Caco-2 (cell line): ENCODE measurements at regions not wholly inside any gene's neighbourhood (a gene's known extent, or its start where the extent isn't known, plus 50 kb on each side); places are given as distances from the start of the nearest gene placed in this dataset.

ENCODE experiments used
- BruUV-seq: library from RNA; stranded (reverse); fragments of 400-500 nt; replicated peaks from 2 replicates; lab custom pipeline; 2021; lab: Mats Ljungman, UMichigan
- CTCF ChIA-PET: fragments of 300-600 bp; sonication (Branson Sonifier 250); formaldehyde crosslinking; loops from one replicate; lab custom pipeline; 2022; ENCODE audit warnings: antibody characterized with exemption; lab: Charles Lee
- POLR2A ChIA-PET: fragments of 300-600 bp; sonication (Branson Sonifier 250); formaldehyde crosslinking; loops from one replicate; lab custom pipeline; 2022; ENCODE audit warnings: antibody characterized with exemption; lab: Charles Lee
- DNase-seq, 2 experiments: peaks; one replicate each; pipeline versions ENCODE4 v3.0.0 to v3.0.0-alpha.2; 2020 to 2022
- H3K27me3 ChIP-seq: replicated peaks from 2 replicates; pipeline ENCODE4 v1.6.0; 2011; ENCODE audit warnings: low read length; ENCODE audit not compliant: control insufficient read depth, insufficient read depth
- H3K36me3 ChIP-seq: 2 replicates; pipeline ENCODE4 v1.5.1; 2011; ENCODE audit warnings: low read length; ENCODE audit not compliant: control insufficient read depth, insufficient read depth
- H3K4me1 ChIP-seq: fragments of 250-450 bp; sonication (Bioruptor Pico); 2 replicates; pipeline ENCODE4 v1.5.1; 2020; ENCODE audit warnings: mild to moderate bottlenecking
- H3K4me3 ChIP-seq: 2 replicates; pipeline ENCODE4 v1.5.1; 2011; ENCODE audit warnings: low read depth, mild to moderate bottlenecking, control low read depth, low read length
- H3K9me3 ChIP-seq: fragments of 250-450 bp; sonication (Bioruptor Pico); 2 replicates; pipeline ENCODE4 v1.5.1; 2020; ENCODE audit warnings: mild to moderate bottlenecking, moderate library complexity
- H3K27ac Mint-ChIP-seq: one replicate; pipeline ENCODE4 v1.8.0; 2022; ENCODE audit warnings: mixed read lengths; ENCODE audit not compliant: unreplicated experiment
- H3K27me3 Mint-ChIP-seq: one replicate; pipeline ENCODE4 v1.8.0; 2022; ENCODE audit warnings: mixed read lengths; ENCODE audit not compliant: insufficient read depth, unreplicated experiment
- H3K36me3 Mint-ChIP-seq: one replicate; pipeline ENCODE4 v1.8.0; 2022; ENCODE audit warnings: mild to moderate bottlenecking, mixed read lengths; ENCODE audit not compliant: insufficient read depth, unreplicated experiment
- H3K4me1 Mint-ChIP-seq: one replicate; pipeline ENCODE4 v1.8.0; 2022; ENCODE audit warnings: low read depth, mixed read lengths; ENCODE audit not compliant: unreplicated experiment
- H3K4me3 Mint-ChIP-seq: one replicate; pipeline ENCODE4 v1.8.0; 2022; ENCODE audit warnings: mild to moderate bottlenecking, moderate library complexity, mixed read lengths; ENCODE audit not compliant: unreplicated experiment
- H3K9me3 Mint-ChIP-seq: one replicate; pipeline ENCODE4 v1.8.0; 2022; ENCODE audit warnings: mixed read lengths; ENCODE audit not compliant: unreplicated experiment
- CTCF ChIP-seq, 2 experiments: fragments of 200-600 bp in 1 of 2; IDR thresholded peaks; 1 replicate in 1 of 2; 2 replicates in 1 of 2; pipeline versions ENCODE4 v1.5.1 to v1.8.0; 2011 to 2022; ENCODE audit warnings: antibody characterized with exemption in 1 of 2, control low read depth in 1 of 2, inconsistent platforms in 1 of 2, low read depth in 1 of 2, low read length in 1 of 2, mild to moderate bottlenecking in 1 of 2, moderate library complexity in 1 of 2; ENCODE audit not compliant: insufficient read depth in 1 of 2, severe bottlenecking in 1 of 2, unreplicated experiment in 1 of 2
- intact Hi-C: fragments of 100-400 bp; cut with micrococcal nuclease; formaldehyde crosslinking; loops from one replicate; pipeline ENCODE4 v1.10.0; 2022; ENCODE audit not compliant: unreplicated experiment

- Mint-ChIP-seq H3K4me1 (no peaks in the 10 kb centered on the region), H3K4me3 (no peak overlapping the region), H3K36me3 (no peaks in the 10 kb centered on the region), H3K27ac (no peak overlapping the region), H3K9me3 (no peaks in the 10 kb centered on the region), H3K27me3 (no peaks in the 10 kb centered on the region)
- H3K4me1 ChIP-seq: no peaks in the 10 kb centered on the region
- DNase-seq: no peak
- no peak overlapping the region for H3K4me3 ChIP-seq
- CTCF ChIA-PET: no interaction called here
- POLR2A ChIA-PET: no interaction called here
- BruUV-seq: no TSS peak
- H3K9me3 ChIP-seq: no peaks in the 10 kb centered on the region
- intact Hi-C loops: no loop called here
- no peaks in the 10 kb centered on the region for H3K27me3 ChIP-seq
- no peaks in the 10 kb centered on the region for H3K36me3 ChIP-seq
- TF ChIP-seq CTCF (IDR thresholded peaks at IDR 0.05; ENCODE audit: insufficient read depth in 1 of 2, low read depth in 1 of 2, low read length in 1 of 2, severe bottlenecking in 1 of 2, unreplicated experiment in 1 of 2): no peak
Observed at GRCh38 chr5:12248831-12249230, 344.6 kb upstream of the CTNND2 start.

GRCh38 chr5:12246036-12246435, 341.8 kb upstream of the CTNND2 start:
- Histone ChIP-seq H3K36me3 (no peaks in the 10 kb centered on the region), H3K4me1 (no peaks in the 10 kb centered on the region), H3K9me3 (no peaks in the 10 kb centered on the region), H3K4me3 (no peak overlapping the region), H3K27me3 (no peaks in the 10 kb centered on the region)
- DNase-seq: no peak
- CTCF ChIA-PET: no interaction called here
- H3K4me1 Mint-ChIP-seq: no peaks in the 10 kb centered on the region
- no peaks in the 10 kb centered on the region for H3K9me3 Mint-ChIP-seq
- no peaks in the 10 kb centered on the region for H3K36me3 Mint-ChIP-seq
- no peak overlapping the region for H3K27ac Mint-ChIP-seq
- BruUV-seq: no TSS peak
- intact Hi-C loops: no loop called here
- TF ChIP-seq CTCF (IDR thresholded peaks at IDR 0.05; ENCODE audit: insufficient read depth in 1 of 2, low read depth in 1 of 2, low read length in 1 of 2, severe bottlenecking in 1 of 2, unreplicated experiment in 1 of 2): no peak
- POLR2A ChIA-PET: no interaction called here
- no peak overlapping the region for H3K4me3 Mint-ChIP-seq
- H3K27me3 Mint-ChIP-seq: peaks cover 2% of the 10 kb centered on the region

- CTCF ChIA-PET: no interaction called here
- intact Hi-C loops: no loop called here
- Mint-ChIP-seq H3K27me3 (peaks cover 2% of the 10 kb centered on the region), H3K9me3 (no peaks in the 10 kb centered on the region), H3K4me3 (no peak overlapping the region), H3K27ac (no peak overlapping the region), H3K36me3 (no peaks in the 10 kb centered on the region), H3K4me1 (no peaks in the 10 kb centered on the region)
- Histone ChIP-seq H3K9me3 (no peaks in the 10 kb centered on the region), H3K4me1 (no peaks in the 10 kb centered on the region), H3K4me3 (no peak overlapping the region), H3K27me3 (no peaks in the 10 kb centered on the region), H3K36me3 (no peaks in the 10 kb centered on the region)
- no TSS peak for BruUV-seq
- POLR2A ChIA-PET: no interaction called here
- TF ChIP-seq CTCF (IDR thresholded peaks at IDR 0.05; ENCODE audit: insufficient read depth in 1 of 2, low read depth in 1 of 2, low read length in 1 of 2, severe bottlenecking in 1 of 2, unreplicated experiment in 1 of 2): no peak
- DNase-seq: no peak
Observed at GRCh38 chr5:12245429-12245828, 341.2 kb upstream of the CTNND2 start.
